ENCODE measurements at regions not wholly inside any gene's neighbourhood (a gene's known extent, or its start where the extent isn't known, plus 50 kb on each side); places are given as distances from the start of the nearest gene placed in this dataset.

DNA sequence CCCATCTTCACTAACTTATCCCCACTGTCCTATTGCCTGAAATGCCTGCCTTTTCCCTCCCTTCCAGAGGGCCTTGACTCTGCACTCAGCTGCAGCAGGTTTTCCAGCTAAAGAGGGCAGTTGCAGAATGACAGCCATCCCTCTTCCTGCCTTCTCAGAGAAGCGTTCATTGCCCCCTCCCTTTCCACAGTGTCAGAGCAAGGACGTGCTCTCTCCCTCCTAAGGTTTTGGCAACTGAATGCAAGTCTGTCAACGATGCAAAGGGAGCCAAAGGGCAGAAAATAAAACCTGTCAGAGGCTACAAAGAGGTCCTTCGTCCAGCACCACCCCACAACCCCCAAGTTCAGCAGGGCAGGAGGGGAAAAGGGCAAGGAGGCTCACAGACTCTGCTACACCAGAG, 230.1 kb upstream of the THBS1 start:
- DNase-seq (ENCODE audit: low read depth) = no peak

GRCh38 chr15:39354189-39354588, 226.7 kb upstream of the THBS1 start:
- DNase-seq (ENCODE audit: low read depth) = no peak

DNA sequence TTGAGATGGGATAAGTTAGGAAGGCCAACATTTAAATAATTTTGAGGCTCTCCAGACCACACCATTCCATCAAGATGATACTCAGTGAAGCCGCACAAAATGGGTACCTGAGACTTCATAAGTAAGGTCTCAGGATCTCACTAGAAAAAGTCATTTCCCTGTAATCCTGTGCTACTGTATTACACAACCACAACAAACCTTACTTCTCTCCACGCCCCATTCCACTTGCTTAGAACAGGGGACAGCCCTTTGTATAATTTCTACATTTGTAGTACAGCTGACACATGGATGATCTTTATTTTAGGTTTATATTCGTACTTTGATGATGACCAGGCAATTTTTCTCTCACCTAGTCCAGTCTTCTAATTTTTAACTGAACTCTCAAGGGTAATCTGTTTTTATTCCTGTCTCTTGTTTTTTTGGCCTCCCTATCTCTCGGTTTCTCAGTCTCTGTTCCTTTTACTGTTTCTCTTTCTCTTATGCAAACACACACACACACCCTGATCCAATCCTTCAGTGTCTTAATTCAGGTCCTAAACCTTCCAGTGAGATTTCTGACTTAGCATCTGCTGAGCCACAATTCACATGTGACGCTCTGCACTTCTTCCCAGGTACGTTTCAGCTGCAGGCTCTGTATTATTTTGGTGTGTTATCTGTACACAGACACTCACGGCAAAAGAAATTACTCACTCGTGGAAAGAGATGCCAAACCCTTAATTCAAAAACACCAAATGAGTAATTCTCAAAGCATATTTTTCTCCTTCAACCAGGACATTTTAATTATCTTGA, 223.2 kb upstream of the THBS1 start:
- DNase-seq (ENCODE audit: low read depth) = no peak

DNA sequence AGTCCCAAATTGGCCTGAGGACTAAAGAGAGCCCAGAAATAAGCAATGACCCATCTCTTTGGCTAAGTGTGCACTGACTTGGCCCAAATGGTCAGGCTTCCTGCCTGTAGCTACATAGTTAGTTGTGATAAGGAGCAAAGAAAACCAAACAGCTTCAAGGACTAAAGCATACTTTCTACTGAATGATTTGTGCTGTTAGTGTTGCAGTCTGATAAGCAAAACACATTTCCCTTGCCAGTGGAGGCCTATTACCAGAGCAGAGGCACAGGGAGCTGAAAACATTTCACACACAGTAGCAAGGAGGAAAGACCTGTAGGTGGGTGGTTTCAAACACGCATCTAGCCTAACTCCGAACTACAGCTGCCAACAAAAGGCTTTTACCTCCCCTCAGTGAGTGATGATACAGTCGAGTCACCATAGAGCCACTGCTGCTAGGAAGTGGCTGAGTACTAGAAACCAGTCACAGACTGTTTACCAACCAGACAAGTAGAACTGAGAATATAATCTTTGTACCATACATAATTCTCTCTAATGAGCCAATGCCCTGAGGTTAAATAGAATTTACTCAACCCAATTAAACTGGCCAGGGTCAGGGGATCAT, 222.3 kb upstream of the THBS1 start:
- DNase-seq (ENCODE audit: low read depth) = no peak

DNA sequence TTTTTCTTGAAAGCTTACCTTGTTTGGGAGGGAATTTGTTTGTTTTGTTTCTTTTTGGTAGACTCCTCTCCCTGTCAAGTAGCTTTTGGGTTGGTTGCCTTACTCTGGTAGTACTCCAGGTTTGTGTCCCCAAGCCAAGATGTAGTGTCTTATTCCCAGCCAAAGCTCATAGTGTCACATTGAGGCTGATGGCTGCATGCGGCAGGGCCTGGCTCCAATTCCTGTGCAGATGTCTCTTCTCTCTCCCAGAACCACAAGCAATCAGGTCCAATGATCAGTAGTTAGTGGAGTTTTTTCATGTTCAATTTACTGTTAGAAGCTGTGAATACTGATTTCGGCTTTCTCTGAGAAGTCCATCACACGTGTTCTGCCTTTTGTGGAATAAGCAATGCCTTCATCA, 221.1 kb upstream of the THBS1 start:
- no peak for DNase-seq (ENCODE audit: low read depth)

GRCh38 chr15:39360452-39360851, 220.4 kb upstream of the THBS1 start:
- no peak for DNase-seq (ENCODE audit: low read depth)

- DNase-seq (ENCODE audit: low read depth) = no peak
Observed at GRCh38 chr15:39361497-39361896, 219.4 kb upstream of the THBS1 start.

DNA sequence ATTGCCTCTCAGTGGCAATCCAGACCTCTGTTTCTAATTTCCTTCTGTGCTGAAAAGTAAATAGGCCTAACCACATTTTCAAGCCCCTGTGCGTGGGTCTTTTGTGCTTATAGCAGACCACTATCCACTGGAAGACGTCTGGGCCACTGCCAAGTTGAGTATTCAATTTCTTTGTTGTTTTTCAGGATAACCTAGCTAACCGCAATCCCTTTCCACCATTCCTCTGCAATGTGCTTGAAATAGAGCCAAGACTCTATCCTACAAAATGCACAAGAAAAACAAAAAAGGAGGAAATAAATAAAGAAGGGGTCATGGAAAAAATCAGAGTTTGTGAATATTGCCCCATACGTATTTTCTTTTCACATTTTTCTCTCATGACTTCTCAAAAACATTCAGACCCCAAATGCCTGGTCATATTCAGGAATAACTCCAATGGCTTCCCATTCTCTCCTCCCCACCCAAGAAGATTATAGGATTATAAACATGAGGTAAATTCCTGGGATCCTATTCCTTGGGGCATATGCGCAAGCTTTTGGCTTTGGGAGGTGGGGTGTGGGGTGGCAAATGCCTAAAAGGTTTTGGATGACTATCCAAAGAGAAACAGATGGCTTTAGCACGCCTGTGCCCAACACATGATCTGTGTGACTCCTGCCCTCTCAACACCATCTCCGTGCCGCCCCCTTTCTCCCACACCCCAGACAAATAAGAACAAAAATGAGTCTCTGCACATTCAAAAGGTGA, 217.9 kb upstream of the THBS1 start:
- DNase-seq (ENCODE audit: low read depth) = no peak

- DNase-seq (ENCODE audit: low read depth) = no peak
Observed at GRCh38 chr15:39363761-39364586, 216.9 kb upstream of the THBS1 start.

DNA sequence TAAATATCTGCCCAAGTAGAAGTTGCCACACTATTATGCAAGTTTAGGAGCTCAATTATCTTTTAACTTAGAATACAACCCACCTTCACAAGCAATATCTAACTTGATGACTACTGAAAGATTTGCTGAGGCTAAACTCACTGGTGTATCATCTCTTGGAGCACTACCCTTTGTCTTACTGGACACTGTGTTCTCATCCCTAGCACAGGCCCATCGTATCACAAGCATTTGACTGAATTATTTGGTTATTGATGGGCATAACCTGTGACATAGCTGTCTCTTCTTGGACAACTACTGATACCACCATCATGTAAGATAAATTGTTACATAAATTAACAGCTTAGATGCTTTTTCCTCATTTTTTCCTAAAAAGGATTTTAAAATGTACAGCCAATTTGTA, 216.2 kb upstream of the THBS1 start:
- no peak for DNase-seq (ENCODE audit: low read depth)

- DNase-seq (ENCODE audit: low read depth) = no peak
Observed at GRCh38 chr15:39365161-39365560, 215.7 kb upstream of the THBS1 start.

DNA sequence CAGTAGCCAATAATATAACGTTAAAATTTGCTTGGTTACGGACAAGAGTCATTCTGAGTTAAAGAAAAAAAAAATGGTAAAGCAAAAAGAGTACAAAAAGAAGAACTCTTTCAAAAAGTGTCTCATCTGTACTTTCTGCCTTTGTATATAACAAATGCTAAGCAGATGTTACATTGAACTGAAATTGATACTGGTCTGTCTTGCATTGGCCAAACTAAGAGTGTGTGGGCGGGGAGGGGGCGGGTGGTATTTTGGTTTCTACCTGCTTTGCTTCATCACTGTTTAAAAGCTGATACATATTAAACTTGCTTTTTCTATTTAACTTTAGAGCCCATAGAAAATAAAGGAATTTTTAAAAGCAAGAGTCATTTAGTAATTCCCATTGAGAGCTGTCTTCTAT, 215.0 kb upstream of the THBS1 start:
- no peak for DNase-seq (ENCODE audit: low read depth)

GRCh38 chr15:39367596-39367995, 213.3 kb upstream of the THBS1 start:
- DNase-seq (ENCODE audit: low read depth) = no peak

- no peak for DNase-seq (ENCODE audit: low read depth)
Observed at GRCh38 chr15:39369768-39370167, 211.1 kb upstream of the THBS1 start.

GRCh38 chr15:39376371-39376909, 204.4 kb upstream of the THBS1 start:
- no peak for DNase-seq (ENCODE audit: low read depth)

- no peak for DNase-seq (ENCODE audit: low read depth)
Observed at GRCh38 chr15:39381517-39381916, 199.4 kb upstream of the THBS1 start.

GRCh38 chr15:39388118-39388517, 192.8 kb upstream of the THBS1 start:
- DNase-seq (ENCODE audit: low read depth) = no peak

DNA sequence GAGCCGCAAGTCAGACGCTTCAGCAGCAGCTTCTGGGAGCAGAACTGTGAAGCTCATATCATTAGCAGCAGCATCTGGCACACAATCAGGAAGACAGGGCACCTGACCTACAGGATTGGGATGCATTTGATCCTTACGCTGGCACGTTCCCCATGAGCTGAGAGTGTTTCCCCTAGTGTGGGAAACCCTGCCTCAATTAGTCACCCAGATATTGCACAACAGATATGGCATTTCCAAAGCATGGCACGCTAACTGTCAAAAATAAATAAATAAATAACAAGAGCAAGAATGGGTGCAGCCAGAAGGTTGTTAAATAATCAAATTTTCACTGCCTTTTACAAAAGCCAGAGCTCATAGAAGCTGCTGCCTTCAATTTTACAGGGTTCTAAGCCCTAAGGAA, 189.6 kb upstream of the THBS1 start:
- DNase-seq (ENCODE audit: low read depth) = no peak

- DNase-seq (ENCODE audit: low read depth) = no peak
Observed at GRCh38 chr15:39392469-39393047, 188.3 kb upstream of the THBS1 start.

GRCh38 chr15:39393575-39394335, 187.1 kb upstream of the THBS1 start:
- no peak for DNase-seq (ENCODE audit: low read depth)

- no peak for DNase-seq (ENCODE audit: low read depth)
Observed at GRCh38 chr15:39394496-39394895, 186.4 kb upstream of the THBS1 start.
